DMS 273 (cell line): ENCODE measurements at regions not wholly inside any gene's neighbourhood (a gene's known extent, or its start where the extent isn't known, plus 50 kb on each side); places are given as distances from the start of the nearest gene placed in this dataset.

Experiments
- DNase-seq: peaks from one replicate; lab custom pipeline; 2025; ENCODE audit not compliant: unreplicated experiment; lab: John Stamatoyannopoulos, UW

DNA sequence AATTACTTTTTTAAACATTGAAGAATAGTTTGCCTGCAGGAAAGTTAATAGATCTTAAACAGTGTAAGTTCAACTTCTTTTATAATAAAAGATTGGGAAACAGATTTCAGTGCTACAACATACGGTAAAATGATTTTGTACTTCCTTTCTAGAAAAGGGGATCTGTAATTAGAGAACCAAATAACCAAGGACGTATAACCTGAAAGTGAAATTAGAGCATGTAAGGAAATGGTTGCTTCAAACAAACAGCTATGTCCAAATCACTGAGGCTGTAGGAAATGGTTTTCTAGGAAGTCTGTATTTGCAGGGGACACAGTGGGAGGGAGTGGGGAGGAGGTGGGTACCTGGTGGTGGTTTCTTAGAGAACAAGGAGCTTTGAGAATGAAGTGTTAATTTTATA lies 57.9 kb upstream of the EXOC6 start:
- DNase-seq, result no peak

DNA sequence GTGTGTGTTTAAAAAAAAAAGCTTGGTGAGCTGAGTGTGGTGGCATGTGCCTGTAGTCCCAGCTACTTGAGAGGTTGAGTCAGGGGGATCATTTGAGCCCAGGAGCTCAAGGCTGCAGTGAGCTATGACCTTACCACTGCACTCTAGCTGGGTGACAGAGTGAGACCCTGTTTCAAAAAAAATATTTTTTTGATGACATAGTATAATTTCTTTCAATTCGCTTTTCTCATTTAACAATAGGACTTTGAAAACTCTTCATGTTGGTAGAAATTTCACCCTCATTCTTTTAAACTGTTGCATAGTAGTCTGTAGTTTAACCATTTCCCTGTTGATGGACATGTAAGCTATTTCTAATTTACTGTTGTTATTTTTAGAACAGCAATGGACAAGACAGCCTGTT lies 55.7 kb upstream of the EXOC6 start:
- DNase-seq, result no peak
